GM19239 (cell line): ENCODE measurements at regions not wholly inside any gene's neighbourhood (a gene's known extent, or its start where the extent isn't known, plus 50 kb on each side); places are given as distances from the start of the nearest gene placed in this dataset.

Experiments
- DNase-seq: peaks from one replicate; pipeline ENCODE4 v3.0.0; 2011; ENCODE audit warnings: low spot score; ENCODE audit not compliant: insufficient read length
- FAIRE-seq: peaks from 2 replicates; lab custom pipeline; 2011; peaks lifted over from hg19 to GRCh38; lab: Jason Lieb, UNC

DNA sequence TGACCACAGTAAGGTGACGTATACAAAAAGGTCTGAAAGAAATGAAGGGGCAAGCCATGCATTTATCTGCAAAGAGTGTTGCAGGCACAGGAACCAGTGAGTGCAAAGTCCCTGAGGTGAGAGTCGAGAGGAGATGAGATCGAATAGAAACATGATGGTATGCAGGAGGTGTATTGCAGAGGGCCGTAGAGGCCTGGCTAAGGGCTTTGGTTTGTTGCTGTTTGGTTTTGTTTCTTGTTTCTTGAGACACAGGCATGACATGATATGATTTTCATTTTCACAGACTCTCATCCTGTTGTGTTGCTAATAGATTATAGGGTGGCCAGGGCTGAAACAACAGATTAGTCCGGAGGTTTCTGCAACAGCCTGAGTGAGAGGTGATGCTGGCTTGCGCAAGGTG lies 80.4 kb downstream of the HSPH1 start:
- DNase-seq, result no peak
- FAIRE-seq, result no peak

DNA sequence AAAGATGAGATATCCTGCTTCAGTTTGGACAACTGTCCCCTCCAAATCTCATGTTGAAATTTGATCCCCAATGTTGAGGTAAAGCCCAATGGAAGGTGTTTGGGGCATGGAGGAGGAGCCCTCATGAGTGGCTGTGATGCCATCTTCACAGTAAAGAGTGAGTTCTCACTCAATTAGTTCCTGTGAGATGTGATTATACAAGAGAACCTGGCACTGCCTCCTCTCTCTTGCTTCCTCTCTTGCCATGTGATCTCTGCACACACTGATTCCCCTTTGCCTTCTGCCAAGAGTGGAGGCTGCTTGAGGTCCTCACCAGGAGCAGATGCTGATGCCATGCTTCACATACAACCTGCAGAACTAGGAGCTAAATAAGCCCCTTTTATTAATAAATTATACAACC lies 86.9 kb downstream of the HSPH1 start:
- DNase-seq (no peak), FAIRE-seq (peak; percentile 76)

DNA sequence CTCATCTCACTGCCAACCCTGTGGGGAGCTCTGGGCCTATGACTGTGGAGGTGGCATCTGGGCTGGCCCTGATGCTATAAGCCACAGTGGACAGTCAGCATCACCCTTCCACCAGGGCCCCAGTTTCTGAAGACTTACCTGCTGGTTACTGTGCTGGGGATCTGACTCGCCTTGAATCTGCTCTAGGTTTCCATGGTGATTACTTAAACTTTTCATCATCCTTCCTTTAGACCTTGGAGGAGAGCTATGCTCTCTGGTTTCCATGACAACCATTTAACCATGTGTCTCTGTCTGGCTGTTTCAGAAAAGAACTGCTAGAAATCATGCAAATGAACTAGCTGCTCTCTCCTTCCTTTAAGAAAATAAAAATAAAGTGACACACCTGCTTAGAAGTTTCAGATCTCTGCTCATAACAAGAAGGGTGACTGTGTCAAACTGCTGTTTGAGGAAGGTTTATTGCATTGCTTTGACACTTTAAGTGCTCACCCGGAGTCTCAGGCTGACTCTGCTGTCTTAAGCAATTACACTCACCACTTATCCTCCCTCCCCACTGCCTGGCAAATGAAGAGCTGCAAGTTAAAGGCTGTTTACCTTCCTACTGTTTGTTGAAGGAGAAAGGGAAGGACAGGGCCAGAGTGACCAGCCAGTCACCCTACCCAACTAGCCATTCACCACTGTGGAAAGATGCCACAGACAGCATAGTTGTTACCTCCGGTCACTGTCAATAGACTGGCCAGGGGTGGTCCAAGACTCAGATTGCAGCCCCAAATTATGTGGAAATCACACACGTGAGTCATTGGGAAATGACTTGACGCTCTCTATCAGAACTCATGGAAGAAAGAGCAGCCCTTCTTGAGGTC lies 87.6 kb downstream of the HSPH1 start:
- DNase-seq (peak; percentile 73), FAIRE-seq (peak; percentile 97)

DNA sequence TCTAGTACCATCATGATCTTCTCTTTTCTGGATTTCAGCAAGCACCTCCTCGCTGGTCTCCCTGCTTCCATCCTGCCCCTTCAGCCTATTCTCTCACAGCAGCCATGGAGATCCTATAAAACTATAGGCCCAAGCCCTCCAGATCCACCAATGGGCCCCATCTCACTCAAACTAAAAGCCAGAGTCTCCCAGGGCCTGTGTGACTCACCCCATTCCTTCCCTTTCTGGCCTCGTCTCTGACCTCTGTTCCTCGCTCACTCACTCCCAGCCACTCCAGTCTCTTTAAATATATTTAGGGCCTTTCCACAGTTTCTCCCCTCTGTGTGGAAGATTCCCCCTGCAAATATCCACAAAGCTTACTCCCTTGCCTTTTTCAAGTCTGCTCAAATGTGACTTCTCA lies 89.7 kb downstream of the HSPH1 start:
- DNase-seq (no peak), FAIRE-seq (no peak)

DNA sequence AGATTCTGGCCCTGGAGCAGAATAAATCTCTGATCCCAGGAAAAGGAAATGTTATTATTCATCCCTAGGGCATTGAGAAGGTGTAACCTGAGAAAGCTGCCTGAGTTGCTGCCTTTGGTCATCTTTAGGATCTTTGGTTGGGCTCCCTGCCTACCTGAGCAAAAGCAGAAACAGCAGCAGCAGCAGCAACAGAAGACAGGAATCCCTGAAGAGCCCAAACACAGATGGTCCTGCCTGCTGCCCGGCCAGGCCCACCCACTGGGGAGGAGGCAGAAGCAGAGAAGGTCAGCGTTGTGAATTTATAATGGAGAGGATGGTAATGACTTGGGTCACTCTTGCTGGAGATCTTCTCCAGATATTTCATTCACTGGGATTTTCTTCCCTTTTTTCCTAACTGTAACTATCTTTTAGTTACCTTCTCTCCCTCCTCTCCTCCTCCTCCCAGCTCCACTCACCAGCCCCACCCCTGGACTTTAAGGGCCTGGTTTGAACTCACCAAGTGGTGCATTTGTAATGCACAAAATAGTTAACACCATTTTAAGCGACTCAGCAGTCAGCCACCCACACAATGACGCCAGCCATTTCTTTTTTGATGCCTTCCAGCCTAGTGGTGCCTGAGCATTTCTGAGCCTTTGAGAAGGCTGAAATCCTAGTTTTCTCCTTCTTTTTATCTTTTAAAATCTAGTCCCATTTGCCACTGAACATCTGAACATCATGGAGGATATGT lies 91.7 kb downstream of the HSPH1 start:
- FAIRE-seq (no peak), DNase-seq (no peak)

DNA sequence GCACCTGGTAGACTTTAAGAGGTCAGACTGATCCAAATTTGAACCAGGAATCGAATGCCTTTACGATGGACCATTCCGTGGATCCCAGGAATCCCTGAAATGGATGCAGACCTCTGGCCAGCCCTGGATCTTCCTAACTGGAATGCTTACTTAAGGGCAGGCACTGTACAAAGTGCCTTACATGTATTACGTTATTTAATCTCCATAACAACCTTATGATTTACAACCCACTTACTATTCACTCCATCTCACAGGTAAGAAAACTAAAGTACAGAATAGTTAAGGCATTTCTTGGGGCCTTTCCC lies 93.6 kb downstream of the HSPH1 start:
- DNase-seq (no peak), FAIRE-seq (no peak)

DNA sequence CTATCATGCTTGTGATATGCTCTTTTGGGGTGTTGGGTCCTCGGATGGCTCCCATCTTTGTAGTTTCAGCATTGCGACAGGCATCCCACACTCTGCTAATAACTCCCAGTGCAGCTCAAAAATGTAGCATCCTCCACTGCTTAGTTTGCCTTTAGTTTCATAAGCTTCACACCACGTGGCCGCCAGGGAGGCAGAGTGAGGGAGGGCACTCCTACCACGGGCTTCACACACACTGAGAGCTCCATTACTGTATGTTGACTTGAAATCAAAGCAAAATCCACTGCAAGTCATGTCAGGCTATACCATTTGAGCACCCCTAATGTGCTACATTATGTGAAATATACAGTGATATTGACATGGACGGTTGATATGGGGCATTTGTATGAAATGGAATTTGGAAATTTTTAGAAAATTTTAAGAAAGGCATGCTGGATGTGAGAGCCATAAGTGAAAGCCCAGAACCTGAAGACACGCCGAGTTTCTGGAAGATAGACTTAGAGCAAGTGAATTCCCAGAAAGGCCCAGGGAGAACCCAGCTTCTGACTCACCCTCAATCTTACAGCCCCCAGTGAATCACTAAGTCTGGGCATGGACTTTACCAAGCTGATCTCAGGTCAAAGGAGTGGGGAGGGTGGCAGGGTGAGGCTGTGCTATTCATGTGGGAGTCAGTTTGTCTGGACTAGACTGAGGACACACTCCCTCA lies 94.1 kb downstream of the HSPH1 start:
- no peak for FAIRE-seq
- DNase-seq, result no peak

DNA sequence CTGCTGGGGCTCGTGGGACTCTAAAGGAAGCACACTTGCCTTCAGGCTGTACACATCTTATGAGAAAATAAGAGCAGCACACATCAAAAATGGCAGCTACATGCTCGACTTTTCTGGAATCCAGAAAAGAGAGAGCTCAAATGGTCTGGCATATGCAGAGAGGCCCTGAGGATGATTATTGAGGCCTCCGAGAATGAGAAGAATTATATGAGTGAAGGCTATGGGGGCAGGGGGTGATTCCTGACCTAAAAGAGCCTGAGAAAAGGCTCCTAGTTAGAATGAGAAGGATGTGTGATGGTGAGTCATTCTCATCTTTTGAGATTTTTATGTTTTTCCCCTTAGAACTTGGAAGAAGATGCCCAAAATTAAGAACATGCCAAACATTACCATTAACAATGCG lies 97.1 kb downstream of the HSPH1 start:
- no peak for DNase-seq

DNA sequence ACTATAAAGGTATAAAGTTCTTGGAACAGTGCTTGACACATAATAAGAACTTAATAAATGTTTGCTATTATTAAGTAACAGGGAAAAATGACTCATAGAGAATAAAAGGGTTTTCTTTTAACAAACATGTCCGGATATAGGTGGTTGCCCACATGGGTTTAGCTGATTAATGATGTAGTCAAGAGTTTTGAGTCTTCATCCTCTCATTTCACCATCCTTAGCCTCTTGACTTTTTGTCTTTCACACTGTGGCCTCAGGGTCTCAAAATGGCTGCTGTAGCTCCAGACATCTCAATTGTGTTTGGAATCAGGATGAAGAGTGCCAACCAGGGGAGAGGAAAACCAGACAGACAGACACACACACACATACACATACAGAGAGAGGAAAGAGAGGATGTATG lies 97.9 kb downstream of the HSPH1 start:
- DNase-seq (no peak), FAIRE-seq (peak; percentile 14)

More for the DNA sequence above, 97.1 kb downstream of the HSPH1 start:
- FAIRE-seq, result no peak

DNA sequence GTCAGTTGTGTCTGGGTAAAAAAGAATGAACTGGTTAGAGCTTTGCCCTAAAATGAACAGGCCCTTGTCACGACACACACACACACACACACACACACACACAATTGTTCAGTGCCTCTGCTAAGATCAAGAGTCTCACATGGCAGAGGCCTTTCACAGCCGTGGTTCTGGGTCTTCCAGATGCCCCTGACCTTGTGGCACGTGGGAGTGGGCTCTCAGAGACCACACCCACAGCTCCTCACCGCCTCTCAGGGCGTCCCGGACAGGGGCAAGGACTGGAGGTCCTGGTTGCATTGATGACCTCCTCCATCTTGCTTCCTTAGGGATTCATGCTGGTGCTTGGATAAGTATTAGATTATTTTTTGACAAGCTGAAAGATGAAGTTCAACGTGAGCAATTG lies 101.0 kb downstream of the HSPH1 start:
- no peak for FAIRE-seq
- DNase-seq, result no peak

DNA sequence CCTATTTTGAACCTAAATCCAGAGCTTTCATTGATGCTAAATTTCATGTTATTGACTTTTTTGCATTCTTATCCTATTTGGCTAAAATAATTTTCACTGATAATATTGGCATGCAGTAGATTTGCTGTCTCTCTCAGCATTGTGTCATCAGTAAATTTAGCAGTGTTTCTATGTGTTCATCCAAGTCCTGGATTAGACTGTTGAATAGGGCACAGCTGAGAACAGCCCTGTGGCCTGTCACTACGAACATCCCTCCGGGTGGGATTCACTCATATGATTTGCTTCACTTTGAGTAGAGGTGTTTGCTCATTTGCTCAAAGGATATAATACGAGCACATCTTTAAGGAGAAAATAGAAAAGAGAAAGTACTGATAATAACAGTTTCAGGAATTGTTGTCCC lies 101.5 kb downstream of the HSPH1 start:
- FAIRE-seq, result no peak
- DNase-seq, result no peak

DNA sequence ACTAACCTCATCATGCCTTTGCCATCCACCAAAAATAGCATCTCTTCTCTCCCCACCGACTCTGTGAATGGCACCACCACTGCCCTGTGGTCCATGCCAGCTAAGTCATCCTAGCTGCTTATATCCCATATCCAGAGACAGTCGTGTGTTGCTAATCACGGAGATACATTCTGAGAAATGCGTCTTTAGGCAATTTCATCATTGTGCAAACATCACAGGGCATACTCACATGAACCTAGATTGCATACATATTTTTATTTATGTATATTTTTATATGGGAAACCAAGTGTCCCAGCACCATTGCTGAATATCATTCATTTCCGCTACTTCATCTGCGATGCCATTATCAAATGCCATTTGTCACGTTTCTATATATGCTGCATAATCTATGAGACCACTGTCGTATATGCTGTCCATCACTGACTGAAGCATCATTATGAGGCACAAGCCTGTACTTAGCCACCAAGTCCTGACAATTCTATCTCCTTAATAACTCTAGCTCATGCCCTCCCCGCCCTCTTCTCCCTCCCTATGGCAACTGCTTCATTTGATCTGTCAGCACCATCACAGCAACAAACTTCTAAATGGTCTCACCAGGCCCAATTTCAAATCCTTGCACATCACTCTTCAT lies 104.2 kb downstream of the HSPH1 start:
- FAIRE-seq (no peak), DNase-seq (no peak)

DNA sequence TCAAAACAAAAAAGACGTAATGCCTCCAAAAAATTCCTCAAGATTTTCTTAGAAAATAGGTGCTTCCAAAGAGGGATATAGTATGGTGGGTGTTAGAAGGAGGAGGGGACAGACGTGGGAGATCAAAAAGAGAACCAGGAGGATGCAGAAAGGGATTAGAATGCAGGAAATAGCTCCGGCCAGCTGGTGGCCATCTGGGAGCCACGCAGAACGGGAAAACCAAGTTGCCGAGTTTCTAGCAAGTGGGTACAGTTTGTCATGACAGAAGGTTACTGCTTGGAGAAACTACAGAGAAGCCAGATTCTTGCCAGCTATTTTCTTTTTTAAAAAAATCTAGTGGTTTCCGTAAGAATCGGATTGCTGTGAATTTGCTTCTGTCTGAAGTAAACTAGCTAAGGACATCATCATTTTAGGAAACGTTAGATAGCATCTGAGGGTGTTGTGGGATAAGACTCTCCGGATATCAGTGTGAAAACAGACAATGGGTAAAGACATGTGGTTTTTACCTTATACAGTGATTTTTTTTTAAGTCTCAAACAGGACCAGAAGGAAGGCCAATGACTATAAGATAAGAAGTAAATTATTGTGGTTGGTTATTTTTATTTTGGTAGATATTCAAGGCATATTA lies 104.9 kb downstream of the HSPH1 start:
- no peak for DNase-seq
- no peak for FAIRE-seq

DNA sequence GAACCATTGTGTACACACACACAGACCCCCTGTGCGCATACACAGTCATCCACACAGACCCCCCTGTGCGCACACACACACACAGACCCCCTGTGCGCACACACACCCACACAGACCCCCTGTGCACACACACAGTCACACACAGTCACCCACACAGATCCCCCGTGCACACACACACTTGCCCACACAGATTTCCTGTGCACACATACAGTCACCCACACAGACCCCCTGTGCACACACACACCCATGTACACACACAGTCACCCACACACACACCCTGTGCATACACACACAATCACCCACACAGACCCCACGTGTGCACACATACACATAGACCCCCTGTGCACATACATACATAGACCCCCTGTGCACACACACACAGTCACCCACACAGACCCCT lies 106.1 kb downstream of the HSPH1 start:
- FAIRE-seq (no peak), DNase-seq (no peak)

DNA sequence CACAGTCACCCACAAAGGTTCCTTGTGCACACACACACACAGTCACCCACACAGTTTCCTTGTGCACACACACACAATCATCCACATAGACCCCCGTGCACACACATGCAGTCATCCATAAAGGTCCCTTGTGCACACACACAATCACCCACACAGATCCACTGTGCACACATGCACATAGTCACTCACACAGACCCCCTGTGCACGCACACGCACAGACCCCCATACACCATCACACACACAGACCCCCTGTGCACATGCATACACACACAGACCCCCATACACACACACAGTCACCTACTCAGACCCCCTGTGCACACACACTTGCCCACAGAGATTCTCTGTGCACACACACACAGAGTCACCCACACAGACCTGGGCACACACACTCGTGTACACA lies 107.1 kb downstream of the HSPH1 start:
- FAIRE-seq, result no peak

DNA sequence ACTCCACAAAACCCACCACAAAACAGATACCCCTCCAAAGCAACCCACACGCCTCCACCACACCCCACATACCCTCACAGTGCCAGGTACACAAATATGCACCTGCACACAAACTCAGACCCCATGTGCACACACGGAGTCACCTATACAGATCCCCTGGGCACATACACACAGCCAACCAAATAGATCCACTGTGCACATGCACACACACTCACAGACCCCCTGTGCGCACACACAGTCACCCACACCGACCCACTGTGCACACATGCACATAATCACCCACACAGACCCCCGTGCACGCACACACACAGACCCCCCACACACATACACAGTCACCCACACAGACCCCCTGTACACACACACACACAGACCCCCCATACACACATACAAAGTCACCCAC lies 107.8 kb downstream of the HSPH1 start:
- no peak for DNase-seq
- FAIRE-seq, result no peak

More for the DNA sequence above, 107.1 kb downstream of the HSPH1 start:
- no peak for DNase-seq

DNA sequence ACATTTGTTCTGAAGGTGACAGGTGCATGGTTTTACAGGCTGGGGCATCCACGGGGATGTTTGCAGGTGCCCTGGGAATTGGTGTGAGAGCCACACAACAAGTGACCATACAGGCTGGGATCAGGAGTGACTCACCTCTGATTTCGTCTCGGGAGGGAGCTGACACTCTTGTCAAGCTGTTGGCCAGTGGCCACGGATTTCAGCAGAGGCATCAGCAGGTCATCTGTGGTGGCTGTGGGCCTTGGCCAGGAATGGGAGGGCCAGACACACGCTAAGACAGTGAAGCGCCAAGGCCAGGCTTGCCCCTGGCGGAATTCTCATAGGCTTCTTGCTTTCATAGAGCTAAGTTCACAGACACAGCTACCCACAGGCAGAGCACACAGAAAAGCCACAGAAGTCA lies 108.6 kb downstream of the HSPH1 start:
- FAIRE-seq (no peak), DNase-seq (no peak)

DNA sequence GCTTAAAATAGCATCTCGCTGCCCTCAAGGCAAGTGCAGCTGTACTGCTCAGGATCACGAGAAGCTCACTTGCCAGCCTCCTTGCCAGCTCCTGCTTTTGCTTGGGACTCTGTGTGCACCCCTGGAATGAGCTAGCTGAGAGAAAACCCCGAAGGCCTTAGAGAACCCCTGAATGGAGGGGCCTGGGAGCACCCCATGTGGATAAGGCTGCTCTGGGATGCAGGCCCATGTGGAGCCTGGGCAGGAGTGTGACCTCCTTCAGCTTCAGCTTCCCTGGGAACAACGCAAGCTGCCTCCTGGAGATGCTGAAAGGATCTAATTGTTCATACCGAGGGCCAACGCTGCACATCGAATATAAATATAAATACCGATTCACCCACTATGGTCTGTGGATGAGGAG lies 109.2 kb downstream of the HSPH1 start:
- FAIRE-seq (no peak), DNase-seq (no peak)

DNA sequence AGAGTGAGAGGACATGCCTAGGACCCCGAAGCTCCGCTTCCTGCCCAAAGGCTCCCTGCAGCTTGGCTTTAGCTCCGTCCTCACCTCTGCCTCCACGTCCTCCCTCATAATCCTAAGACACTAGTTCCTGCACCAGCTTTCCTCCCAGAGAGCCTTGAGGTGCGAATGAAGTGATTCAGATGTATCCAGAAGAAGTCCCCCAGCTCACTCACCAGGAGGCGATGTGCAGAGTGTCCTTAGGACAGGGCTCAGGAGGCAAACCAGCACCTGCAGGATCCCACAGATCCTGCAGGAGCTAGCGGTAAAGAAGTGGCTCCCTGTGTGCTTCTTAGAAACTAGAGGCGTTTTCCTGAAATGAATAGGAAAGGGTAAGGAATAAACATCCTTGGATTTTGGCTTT lies 109.7 kb downstream of the HSPH1 start:
- DNase-seq (no peak), FAIRE-seq (no peak)
